Loucy (cell line): ENCODE measurements at regions not wholly inside any gene's neighbourhood (a gene's known extent, or its start where the extent isn't known, plus 50 kb on each side); places are given as distances from the start of the nearest gene placed in this dataset.

ENCODE experiments used
- EZH2phosphoT487 ChIP-seq: fragments of 200-600 bp; IDR thresholded peaks from 2 replicates; pipeline ENCODE4 v1.6.1; 2018; ENCODE audit warnings: antibody characterized with exemption, mild to moderate bottlenecking, moderate library complexity, borderline replicate concordance
- TF ChIP-seq, protein P1 (sequence below): fragments of 200-600 bp; sonication (generic); conservative IDR thresholded peaks from 2 replicates; pipeline ENCODE4 v1.5.1; 2014; ENCODE audit warnings: mild to moderate bottlenecking, antibody characterized with exemption, low read length

DNA sequence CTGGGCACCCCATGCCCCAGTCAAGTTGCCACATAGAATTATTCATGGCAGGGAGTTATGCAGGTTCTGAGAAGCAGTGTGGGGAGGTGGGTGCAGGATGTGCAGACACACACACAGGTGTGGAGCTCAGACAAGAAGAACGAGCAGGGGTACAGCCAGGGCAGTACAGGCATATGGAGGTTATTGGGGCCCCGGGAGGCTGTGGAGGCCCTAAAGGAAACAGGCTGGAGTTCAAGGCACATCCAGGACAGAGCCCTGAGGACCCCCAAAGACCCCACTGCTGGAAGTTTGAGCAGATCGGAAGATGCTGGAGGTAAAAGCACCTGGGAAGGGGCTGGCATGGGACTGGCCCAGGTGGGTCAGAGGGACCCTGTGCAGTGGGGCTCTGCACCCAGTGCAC is 171.3 kb downstream of the PSMG1 start:
- TF ChIP-seq, protein P1, sequence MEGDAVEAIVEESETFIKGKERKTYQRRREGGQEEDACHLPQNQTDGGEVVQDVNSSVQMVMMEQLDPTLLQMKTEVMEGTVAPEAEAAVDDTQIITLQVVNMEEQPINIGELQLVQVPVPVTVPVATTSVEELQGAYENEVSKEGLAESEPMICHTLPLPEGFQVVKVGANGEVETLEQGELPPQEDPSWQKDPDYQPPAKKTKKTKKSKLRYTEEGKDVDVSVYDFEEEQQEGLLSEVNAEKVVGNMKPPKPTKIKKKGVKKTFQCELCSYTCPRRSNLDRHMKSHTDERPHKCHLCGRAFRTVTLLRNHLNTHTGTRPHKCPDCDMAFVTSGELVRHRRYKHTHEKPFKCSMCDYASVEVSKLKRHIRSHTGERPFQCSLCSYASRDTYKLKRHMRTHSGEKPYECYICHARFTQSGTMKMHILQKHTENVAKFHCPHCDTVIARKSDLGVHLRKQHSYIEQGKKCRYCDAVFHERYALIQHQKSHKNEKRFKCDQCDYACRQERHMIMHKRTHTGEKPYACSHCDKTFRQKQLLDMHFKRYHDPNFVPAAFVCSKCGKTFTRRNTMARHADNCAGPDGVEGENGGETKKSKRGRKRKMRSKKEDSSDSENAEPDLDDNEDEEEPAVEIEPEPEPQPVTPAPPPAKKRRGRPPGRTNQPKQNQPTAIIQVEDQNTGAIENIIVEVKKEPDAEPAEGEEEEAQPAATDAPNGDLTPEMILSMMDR, result no peak
- TF ChIP-seq EZH2phosphoT487, result no peak
